RWPE2 (cell line): ENCODE measurements at regions not wholly inside any gene's neighbourhood (a gene's known extent, or its start where the extent isn't known, plus 50 kb on each side); places are given as distances from the start of the nearest gene placed in this dataset.
"Not testable (repeated sequence)": the region's sequence is repeated elsewhere in the genome, so short reads cannot be mapped to it uniquely, and the experiment has no call there.

Source experiments
- ATAC-seq: fragments of 200-7000 bp; cut with Tn5 transposase; 3 replicates; pipeline ENCODE4 v1.9.1; 2021; ENCODE audit warnings: low read depth
- DNase-seq: peaks from one replicate; pipeline ENCODE4 v3.0.0-alpha.2; 2020; ENCODE audit warnings: low spot score
- H3K27ac ChIP-seq: fragments of 450-650 bp; 2 replicates; pipeline ENCODE4 v1.5.1; 2017; ENCODE audit warnings: mild to moderate bottlenecking; ENCODE audit not compliant: poor library complexity, severe bottlenecking
- H3K27me3 ChIP-seq: fragments of 250-450 bp; sonication (Bioruptor Pico); 2 replicates; pipeline ENCODE4 v1.5.1; 2021; ENCODE audit warnings: mild to moderate bottlenecking, moderate library complexity; ENCODE audit not compliant: insufficient read depth, poor library complexity, severe bottlenecking
- H3K36me3 ChIP-seq: fragments of 250-450 bp; sonication (Bioruptor Pico); 2 replicates; pipeline ENCODE4 v1.5.1; 2020; ENCODE audit warnings: low read depth, mild to moderate bottlenecking, moderate library complexity
- H3K4me1 ChIP-seq: fragments of 250-450 bp; sonication (Bioruptor Pico); 2 replicates; pipeline ENCODE4 v1.5.1; 2021; ENCODE audit warnings: mild to moderate bottlenecking, moderate library complexity; ENCODE audit not compliant: insufficient read depth, poor library complexity, severe bottlenecking
- H3K4me3 ChIP-seq: fragments of 250-450 bp; sonication (Bioruptor Pico); 2 replicates; pipeline ENCODE4 v1.5.1; 2021; ENCODE audit warnings: mild to moderate bottlenecking, moderate library complexity; ENCODE audit not compliant: severe bottlenecking
- H3K9me3 ChIP-seq: fragments of 250-450 bp; sonication (Bioruptor Pico); 2 replicates; pipeline ENCODE4 v1.5.1; 2021; ENCODE audit warnings: mild to moderate bottlenecking, moderate library complexity; ENCODE audit not compliant: severe bottlenecking
- CTCF ChIP-seq: fragments of 450-650 bp; IDR thresholded peaks from one replicate; pipeline ENCODE4 v1.5.1; 2017; ENCODE audit warnings: mild to moderate bottlenecking, moderate library complexity; ENCODE audit not compliant: poor library complexity, severe bottlenecking

- no peak overlapping the region for H3K4me3 ChIP-seq
- no peak overlapping the region for H3K27ac ChIP-seq
- no peak for ATAC-seq
- H3K4me1 ChIP-seq = no peaks in the 10 kb centered on the region
- TF ChIP-seq CTCF = no peak
- H3K36me3 ChIP-seq = no peaks in the 10 kb centered on the region
- no peaks in the 10 kb centered on the region for H3K27me3 ChIP-seq
- no peak for DNase-seq
- H3K9me3 ChIP-seq = no peaks in the 10 kb centered on the region
These were observed 210.7 kb upstream of the SSTR1 start for GRCh38 chr14:37997017-37997416.

DNA sequence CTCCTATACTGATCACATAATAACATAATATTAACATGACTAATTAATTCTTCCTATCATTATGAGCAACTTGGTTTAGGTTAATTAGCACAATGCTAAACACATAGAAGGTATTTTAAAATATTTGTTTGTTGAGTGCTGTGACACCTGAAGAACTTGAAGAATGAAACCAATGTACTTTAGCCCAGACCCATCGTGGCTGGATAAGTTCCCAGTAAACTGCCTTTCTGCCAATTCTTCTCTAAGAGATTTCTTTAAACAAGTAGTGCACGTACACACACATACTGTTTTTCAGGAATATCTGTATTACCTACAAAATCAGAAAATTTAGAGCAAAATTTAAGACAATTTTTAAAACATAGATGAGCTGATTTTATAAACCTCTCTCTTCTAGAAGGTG, 207.4 kb upstream of the SSTR1 start:
- TF ChIP-seq CTCF = no peak
- DNase-seq (no peak), ATAC-seq (no peak)
- H3K9me3 ChIP-seq = no peaks in the 10 kb centered on the region
- H3K36me3 ChIP-seq = no peaks in the 10 kb centered on the region
- H3K27me3 ChIP-seq = no peaks in the 10 kb centered on the region
- no peak overlapping the region for H3K27ac ChIP-seq
- H3K4me1 ChIP-seq = no peaks in the 10 kb centered on the region
- H3K4me3 ChIP-seq = no peak overlapping the region

- H3K4me1 ChIP-seq = no peaks in the 10 kb centered on the region
- no peak for DNase-seq
- H3K4me3 ChIP-seq = no peak overlapping the region
- H3K27me3 ChIP-seq = no peaks in the 10 kb centered on the region
- no peak for ATAC-seq
- H3K36me3 ChIP-seq = no peaks in the 10 kb centered on the region
- no peak overlapping the region for H3K27ac ChIP-seq
- no peaks in the 10 kb centered on the region for H3K9me3 ChIP-seq
- TF ChIP-seq CTCF = no peak
These were observed 206.2 kb upstream of the SSTR1 start for GRCh38 chr14:38001501-38001900.

DNA sequence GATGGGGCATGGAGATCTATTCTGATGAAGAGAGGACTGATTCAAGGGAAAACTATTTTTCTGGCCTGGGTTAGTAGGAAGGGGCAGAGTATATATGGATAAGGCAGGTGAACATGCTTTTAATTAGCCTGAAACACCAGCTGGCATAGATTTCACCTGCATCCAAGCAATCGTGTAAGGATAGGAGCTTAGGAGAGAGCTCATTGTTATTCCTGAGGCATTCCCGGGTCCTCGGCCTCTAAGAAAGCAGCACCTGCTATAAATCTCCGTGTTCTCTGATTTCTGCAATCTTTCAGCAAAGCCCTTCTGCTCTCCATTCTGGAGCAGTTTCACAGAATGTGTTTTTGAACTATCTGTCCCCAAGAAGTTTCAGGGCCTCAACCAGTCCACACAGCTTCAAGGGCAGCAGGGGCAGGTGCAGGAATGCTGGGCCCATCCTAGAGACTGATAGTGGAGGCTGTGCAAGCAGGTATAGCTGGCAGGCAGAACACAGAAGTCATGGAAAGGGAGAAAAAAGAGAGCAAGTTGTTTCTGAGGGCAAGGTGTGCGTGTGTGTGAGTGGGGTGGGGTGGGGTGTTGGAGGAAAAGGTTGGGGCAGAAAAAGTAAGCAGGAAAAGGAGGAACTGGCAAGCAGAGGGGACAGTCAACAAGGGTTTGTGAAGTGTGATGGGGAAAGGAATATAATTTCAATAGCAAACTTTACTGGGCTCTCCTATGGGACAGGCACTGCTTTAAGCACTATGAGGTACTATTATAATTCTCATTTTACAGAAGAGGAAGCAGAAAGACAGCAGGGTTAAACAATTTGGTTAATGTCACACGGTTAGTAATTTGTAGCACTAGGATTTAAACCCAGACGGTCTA, 203.7 kb upstream of the SSTR1 start:
- Histone ChIP-seq H3K27ac (no peak overlapping the region), H3K4me1 (no peaks in the 10 kb centered on the region), H3K9me3 (no peaks in the 10 kb centered on the region), H3K36me3 (no peaks in the 10 kb centered on the region), H3K27me3 (no peaks in the 10 kb centered on the region), H3K4me3 (no peak overlapping the region)
- no peak for DNase-seq
- no peak for TF ChIP-seq CTCF
- no peak for ATAC-seq

- H3K9me3 ChIP-seq = no peaks in the 10 kb centered on the region
- no peak for TF ChIP-seq CTCF
- DNase-seq (no peak), ATAC-seq (no peak)
- H3K4me3 ChIP-seq = no peak overlapping the region
- no peak overlapping the region for H3K27ac ChIP-seq
- H3K4me1 ChIP-seq = no peaks in the 10 kb centered on the region
- H3K36me3 ChIP-seq = no peaks in the 10 kb centered on the region
- H3K27me3 ChIP-seq = no peaks in the 10 kb centered on the region
These were observed 203.2 kb upstream of the SSTR1 start for GRCh38 chr14:38004610-38004879.

GRCh38 chr14:38011156-38011555, 196.5 kb upstream of the SSTR1 start:
- not testable (repeated sequence) for DNase-seq, H3K27ac ChIP-seq, ATAC-seq, H3K27me3 ChIP-seq, H3K36me3 ChIP-seq, H3K4me1 ChIP-seq, H3K4me3 ChIP-seq
- H3K9me3 ChIP-seq = peaks cover 10% of the 10 kb centered on the region
